ENCODE measurements at regions not wholly inside any gene's neighbourhood (a gene's known extent, or its start where the extent isn't known, plus 50 kb on each side); places are given as distances from the start of the nearest gene placed in this dataset.

GRCh38 chr20:51258582-51259165, 235.8 kb upstream of the KCNG1 start:
- H3K4me3 Mint-ChIP-seq (ENCODE audit: unreplicated experiment), result no peak overlapping the region
- H3K4me1 Mint-ChIP-seq (ENCODE audit: low read depth), result peaks cover 3% of the 10 kb centered on the region
- no peaks in the 10 kb centered on the region for H3K36me3 Mint-ChIP-seq (ENCODE audit: low read depth)
- H3K9me3 Mint-ChIP-seq (ENCODE audit: low read depth), result no peaks in the 10 kb centered on the region
- TF ChIP-seq, protein P1, sequence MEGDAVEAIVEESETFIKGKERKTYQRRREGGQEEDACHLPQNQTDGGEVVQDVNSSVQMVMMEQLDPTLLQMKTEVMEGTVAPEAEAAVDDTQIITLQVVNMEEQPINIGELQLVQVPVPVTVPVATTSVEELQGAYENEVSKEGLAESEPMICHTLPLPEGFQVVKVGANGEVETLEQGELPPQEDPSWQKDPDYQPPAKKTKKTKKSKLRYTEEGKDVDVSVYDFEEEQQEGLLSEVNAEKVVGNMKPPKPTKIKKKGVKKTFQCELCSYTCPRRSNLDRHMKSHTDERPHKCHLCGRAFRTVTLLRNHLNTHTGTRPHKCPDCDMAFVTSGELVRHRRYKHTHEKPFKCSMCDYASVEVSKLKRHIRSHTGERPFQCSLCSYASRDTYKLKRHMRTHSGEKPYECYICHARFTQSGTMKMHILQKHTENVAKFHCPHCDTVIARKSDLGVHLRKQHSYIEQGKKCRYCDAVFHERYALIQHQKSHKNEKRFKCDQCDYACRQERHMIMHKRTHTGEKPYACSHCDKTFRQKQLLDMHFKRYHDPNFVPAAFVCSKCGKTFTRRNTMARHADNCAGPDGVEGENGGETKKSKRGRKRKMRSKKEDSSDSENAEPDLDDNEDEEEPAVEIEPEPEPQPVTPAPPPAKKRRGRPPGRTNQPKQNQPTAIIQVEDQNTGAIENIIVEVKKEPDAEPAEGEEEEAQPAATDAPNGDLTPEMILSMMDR (IDR thresholded peaks at IDR 0.05), result no peak
- peaks cover 17% of the 10 kb centered on the region for H3K27me3 Mint-ChIP-seq (ENCODE audit: low read depth)
- no peak overlapping the region for H3K27ac Mint-ChIP-seq (ENCODE audit: unreplicated experiment)
- no peak for DNase-seq (ENCODE audit: low spot score)

DNA sequence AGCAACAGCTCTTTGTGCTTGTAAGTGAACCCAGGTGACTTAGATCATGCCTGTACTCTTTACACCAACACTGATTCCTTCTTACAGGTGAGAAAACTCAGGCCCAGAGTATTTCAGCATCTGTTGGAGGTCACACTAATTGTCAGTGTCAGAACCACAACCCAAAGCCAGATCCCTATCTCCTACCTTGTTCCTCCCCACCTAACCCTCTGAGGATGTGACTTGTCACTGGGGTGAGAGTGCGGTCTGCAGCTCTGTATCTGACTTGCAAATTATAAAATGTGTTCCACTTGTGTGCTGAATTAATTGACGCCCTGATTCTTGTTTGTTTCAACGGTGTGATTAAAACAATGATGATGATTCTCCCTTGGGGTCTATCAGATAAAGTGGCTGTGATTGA, 232.5 kb upstream of the KCNG1 start:
- peaks cover 4% of the 10 kb centered on the region for H3K9me3 Mint-ChIP-seq (ENCODE audit: low read depth)
- DNase-seq (ENCODE audit: low spot score), result no peak
- H3K27me3 Mint-ChIP-seq (ENCODE audit: low read depth), result peaks cover 24% of the 10 kb centered on the region
- H3K36me3 Mint-ChIP-seq (ENCODE audit: low read depth), result no peaks in the 10 kb centered on the region
- H3K4me3 Mint-ChIP-seq (ENCODE audit: unreplicated experiment), result no peak overlapping the region
- H3K4me1 Mint-ChIP-seq (ENCODE audit: low read depth), result peaks cover 10% of the 10 kb centered on the region
- TF ChIP-seq, protein P1 (IDR thresholded peaks at IDR 0.05), result no peak
- H3K27ac Mint-ChIP-seq (ENCODE audit: unreplicated experiment), result no peak overlapping the region

DNA sequence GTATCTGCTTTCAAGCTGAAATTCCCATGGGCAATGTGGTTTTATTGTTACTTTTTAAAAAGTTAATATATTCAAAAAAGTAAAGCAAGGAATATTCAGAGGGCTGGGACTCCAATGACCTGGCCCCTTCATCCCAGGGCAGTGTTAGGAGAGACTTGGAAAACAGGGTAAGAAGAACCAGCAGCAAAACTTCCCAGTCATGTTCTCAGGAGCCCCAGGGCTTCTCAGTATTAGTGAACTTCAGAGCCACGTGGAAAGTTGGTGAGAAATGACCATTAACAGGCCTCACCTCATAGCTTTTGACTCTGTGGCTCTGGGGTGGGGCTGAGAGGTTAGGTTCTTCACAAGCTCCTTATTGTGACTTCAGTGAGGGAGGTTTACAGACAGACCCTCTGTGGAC, 230.4 kb upstream of the KCNG1 start:
- DNase-seq (ENCODE audit: low spot score), result no peak
- TF ChIP-seq, protein P1 (IDR thresholded peaks at IDR 0.05), result no peak
- Mint-ChIP-seq H3K27me3 (ENCODE audit: low read depth) (peaks cover 27% of the 10 kb centered on the region), H3K4me3 (ENCODE audit: unreplicated experiment) (no peak overlapping the region), H3K36me3 (ENCODE audit: low read depth) (peaks cover 2% of the 10 kb centered on the region), H3K4me1 (ENCODE audit: low read depth) (peaks cover 7% of the 10 kb centered on the region), H3K9me3 (ENCODE audit: low read depth) (peaks cover 4% of the 10 kb centered on the region), H3K27ac (ENCODE audit: unreplicated experiment) (no peak overlapping the region)

GRCh38 chr20:51249781-51250180, 226.9 kb upstream of the KCNG1 start:
- H3K4me1 Mint-ChIP-seq (ENCODE audit: low read depth), result peaks cover 7% of the 10 kb centered on the region
- DNase-seq (ENCODE audit: low spot score), result no peak
- H3K4me3 Mint-ChIP-seq (ENCODE audit: unreplicated experiment), result no peak overlapping the region
- H3K27ac Mint-ChIP-seq (ENCODE audit: unreplicated experiment), result no peak overlapping the region
- peaks cover 22% of the 10 kb centered on the region for H3K27me3 Mint-ChIP-seq (ENCODE audit: low read depth)
- H3K36me3 Mint-ChIP-seq (ENCODE audit: low read depth), result peaks cover 2% of the 10 kb centered on the region
- TF ChIP-seq, protein P1 (IDR thresholded peaks at IDR 0.05), result no peak
- peaks cover 4% of the 10 kb centered on the region for H3K9me3 Mint-ChIP-seq (ENCODE audit: low read depth)

DNA sequence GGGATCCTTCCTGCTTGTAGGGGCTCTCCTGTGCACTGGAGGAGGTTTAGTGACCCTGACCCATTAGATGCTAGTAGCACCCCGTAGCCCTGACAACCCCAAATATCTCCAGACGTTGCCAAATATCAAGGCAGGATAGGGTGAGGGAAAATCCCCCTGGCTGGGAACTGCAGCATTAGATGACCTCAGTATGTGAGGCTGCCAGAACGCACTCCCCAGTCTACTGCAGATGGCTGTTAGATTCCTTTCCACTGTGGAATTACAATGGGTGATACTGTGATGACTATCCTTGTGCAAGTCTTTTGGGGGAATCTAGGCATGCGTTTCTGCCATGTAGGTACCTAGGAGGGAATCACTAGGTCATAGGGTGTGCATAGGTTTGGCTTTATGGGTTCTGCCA, 226.3 kb upstream of the KCNG1 start:
- Mint-ChIP-seq H3K9me3 (ENCODE audit: low read depth) (peaks cover 4% of the 10 kb centered on the region), H3K36me3 (ENCODE audit: low read depth) (peaks cover 2% of the 10 kb centered on the region), H3K27ac (ENCODE audit: unreplicated experiment) (no peak overlapping the region), H3K27me3 (ENCODE audit: low read depth) (peaks cover 19% of the 10 kb centered on the region), H3K4me3 (ENCODE audit: unreplicated experiment) (no peak overlapping the region), H3K4me1 (ENCODE audit: low read depth) (peaks cover 7% of the 10 kb centered on the region)
- DNase-seq (ENCODE audit: low spot score), result no peak
- TF ChIP-seq, protein P1 (IDR thresholded peaks at IDR 0.05), result no peak

Measured in chondrocyte (in vitro differentiated cells).